Activated T-cell treated with anti-CD3 and anti-CD28 coated beads for 4 hours (primary cell): ENCODE measurements at regions not wholly inside any gene's neighbourhood (a gene's known extent, or its start where the extent isn't known, plus 50 kb on each side); places are given as distances from the start of the nearest gene placed in this dataset.

Experiments used
- DNase-seq: peaks from one replicate; pipeline ENCODE4 v3.0.0-alpha.2; 2020

GRCh38 chr9:84590706-84591105 lies 78.8 kb upstream of the NTRK2 start:
- DNase-seq, result no peak

DNA sequence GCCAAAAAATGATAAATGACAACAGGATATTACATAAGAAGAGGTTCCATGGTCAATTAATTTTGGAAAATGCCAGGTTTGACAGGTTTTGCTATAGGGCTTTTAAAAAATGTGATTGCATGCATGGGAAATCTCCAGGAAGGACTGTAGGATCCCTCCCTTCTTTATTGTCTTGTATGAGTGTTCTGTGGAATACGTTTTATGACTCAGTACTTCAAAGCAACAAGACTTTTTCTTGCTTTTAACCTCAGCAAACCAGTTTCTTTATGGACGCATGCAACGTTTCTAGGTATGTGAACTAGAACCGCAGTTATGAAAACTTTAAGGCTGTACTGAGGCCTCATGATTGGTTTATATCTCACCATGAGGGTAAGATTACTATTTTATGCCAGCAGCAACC lies 76.6 kb upstream of the NTRK2 start:
- no peak for DNase-seq

DNA sequence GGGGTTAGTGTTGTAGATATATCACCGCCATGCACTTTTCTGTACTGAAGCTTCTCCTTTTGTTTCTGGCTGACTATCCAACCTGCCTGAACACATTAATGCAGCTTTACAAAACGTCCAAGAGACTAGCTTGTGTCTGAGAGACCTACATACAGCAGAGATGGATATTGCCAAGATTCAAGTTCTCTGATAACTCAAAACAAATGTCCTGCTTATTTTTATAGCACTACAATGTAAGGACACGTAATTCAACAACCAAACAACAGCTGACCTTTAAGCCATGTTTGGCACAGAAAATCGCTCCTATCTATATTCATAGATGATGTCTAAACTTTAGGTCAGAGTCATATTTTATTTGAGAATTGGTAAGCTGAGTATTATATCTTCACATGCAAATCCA lies 76.2 kb upstream of the NTRK2 start:
- DNase-seq, result no peak

DNA sequence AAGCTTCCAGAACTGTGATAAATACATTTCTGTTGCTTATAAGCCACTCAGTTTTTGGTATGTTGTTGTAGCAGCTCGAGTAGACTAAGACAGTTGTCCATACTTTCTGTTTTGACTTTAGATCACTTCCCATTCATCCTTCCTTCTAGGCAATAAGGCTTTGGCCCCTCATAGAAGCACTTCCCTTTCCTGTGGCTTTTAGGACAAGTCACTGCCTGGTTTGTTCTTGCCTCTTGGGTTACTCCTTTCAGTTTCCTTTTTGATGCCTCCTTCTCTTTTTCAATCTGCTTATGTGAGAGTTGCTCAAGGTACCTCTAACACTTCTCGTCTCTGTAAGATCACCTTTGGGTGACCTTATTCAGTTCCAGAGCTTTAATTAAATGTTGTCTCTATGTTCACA lies 72.4 kb upstream of the NTRK2 start:
- DNase-seq, result no peak

DNA sequence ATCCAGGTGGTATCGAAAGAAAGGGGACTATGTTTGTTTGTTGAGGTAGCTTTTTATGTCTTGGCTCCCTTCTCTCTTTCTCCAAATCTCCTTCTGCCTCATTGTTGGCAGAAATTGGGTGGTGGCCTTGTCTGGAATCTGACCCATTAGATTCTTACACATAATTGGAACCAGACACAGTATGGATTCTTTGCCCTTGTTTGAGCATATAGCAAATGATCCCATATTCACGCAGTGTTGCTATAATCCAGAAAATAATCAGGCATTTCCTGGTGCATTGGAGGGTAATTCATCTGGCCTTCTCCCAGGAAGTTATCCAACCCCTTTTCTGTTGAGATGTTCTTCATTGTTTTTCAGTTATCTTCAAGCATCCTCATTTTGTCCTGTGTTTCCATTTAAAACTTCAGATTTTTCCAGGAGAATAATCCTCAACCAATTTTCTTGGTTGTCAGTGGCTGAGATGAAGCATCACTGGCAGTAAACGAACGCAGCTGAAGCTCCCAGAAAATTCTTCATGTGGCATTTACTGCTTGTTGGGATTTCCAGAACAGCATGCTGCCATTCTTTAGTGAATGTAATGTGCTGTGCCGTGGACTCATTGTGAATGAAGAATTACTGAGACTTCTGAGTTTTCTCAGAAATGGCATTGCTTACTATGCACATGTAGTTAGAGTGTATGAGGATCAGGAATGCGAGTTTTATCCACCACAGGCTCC lies 70.5 kb upstream of the NTRK2 start:
- DNase-seq, result no peak

- no peak for DNase-seq
Observed at GRCh38 chr9:84600739-84601138, 68.8 kb upstream of the NTRK2 start.

DNA sequence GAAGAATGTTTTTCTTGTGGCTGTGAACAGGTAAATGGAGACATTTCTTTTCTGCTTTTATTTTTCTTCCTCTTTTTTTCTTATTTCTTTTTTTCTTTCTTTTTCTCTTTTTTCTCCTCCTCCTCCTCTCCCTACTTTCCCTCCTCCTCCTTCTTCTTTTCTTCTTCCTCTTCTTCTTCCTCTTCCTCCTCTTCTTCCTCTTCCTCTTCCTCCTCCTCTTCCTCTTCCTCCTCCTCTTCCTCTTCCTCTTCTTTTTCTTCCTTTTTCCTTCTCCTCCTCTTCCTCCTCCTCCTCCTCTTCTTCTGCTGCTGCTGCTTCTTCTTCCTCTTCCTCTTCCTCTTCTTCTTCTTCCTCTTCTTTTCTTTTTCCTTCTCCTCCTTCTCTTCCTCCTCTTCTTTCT lies 65.3 kb upstream of the NTRK2 start:
- no peak for DNase-seq

GRCh38 chr9:84609779-84610178 lies 59.8 kb upstream of the NTRK2 start:
- no peak for DNase-seq

DNA sequence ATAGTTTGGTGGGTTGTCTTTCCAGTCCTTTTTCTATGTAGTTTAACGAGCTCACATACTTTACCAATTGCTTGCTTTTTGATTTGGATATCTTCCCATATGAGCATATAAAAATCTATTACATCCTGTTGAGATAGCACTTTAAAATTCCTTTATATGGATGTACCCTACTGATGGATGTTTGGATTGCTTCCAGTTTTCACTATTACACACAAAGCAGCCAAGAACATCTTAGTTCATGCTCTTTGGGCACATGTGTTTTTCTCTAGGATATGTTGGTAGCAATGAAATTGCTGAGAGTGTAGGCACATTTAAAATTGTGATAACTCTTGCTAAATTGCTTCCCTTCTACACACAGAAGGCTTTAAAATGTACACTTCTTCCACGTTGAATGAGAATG lies 56.1 kb upstream of the NTRK2 start:
- DNase-seq, result no peak

DNA sequence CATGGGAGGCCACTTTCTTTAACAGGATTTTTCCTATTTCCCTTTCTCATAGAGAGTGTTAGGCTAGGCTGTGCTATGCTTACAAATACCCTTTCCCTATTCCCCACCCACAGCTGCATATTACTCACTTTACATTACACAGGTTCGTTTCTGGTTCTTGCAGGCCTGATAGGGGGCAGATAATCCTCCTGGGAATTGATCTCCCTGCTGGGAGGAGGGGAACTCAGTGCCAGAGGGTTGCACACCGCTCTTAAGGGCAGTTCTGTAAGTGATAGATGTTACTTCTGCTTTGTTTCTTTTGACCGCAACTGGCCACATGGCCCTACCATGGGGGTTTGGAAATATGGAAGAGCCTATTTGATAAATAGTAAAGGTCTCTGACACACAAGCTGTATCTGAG lies 54.0 kb upstream of the NTRK2 start:
- no peak for DNase-seq

DNA sequence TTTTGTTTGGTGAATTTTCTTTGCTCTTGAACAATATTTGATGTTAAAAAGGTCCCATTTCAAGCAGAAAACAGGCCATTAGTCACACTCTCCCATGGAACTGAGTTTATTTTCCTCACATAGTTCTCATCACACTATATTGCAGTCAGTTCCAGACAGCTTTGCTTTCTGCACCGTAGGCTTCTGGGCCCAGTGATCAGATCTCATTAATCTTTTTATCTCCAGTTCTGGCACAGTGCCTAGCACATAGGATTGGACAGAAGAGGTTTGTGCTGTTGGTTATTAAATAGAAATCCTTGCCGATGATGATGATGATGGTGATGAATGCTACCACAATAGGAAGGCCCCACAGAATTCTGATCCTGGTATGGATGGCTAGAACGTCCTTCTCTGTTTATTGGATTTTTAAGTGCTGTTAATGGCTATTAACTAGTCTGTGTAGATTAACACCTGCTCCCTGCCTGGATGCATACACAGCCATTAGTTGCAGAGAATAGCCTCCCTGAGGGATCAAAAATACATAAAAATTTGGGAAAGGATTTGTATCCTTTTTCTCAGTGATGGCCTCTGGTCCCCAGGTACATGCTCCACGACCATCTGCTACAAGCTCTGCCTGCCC lies 52.0 kb upstream of the NTRK2 start:
- DNase-seq, result no peak
